Peyer's patch (tissue), 4 donors: ENCODE measurements at regions not wholly inside any gene's neighbourhood (a gene's known extent, or its start where the extent isn't known, plus 50 kb on each side); places are given as distances from the start of the nearest gene placed in this dataset.

Source experiments
- DNase-seq, 3 donors: peaks; one replicate each; pipeline ENCODE4 v3.0.0-alpha.2; 2017 to 2019
- H3K27ac ChIP-seq, 4 donors: fragments of 200-600 bp; sonication (generic); one replicate each; pipeline ENCODE4 v1.5.1; 2016 to 2019
- H3K27me3 ChIP-seq, 2 donors: fragments of 200-600 bp; sonication (generic); one replicate each; pipeline ENCODE4 v1.5.1; 2019
- H3K36me3 ChIP-seq, 3 donors: fragments of 200-600 bp; sonication (generic); one replicate each; pipeline ENCODE4 v1.5.1; 2016 to 2019
- H3K4me1 ChIP-seq, 4 donors: fragments of 200-600 bp; sonication (generic); one replicate each; pipeline ENCODE4 v1.5.1; 2016 to 2019
- H3K4me3 ChIP-seq, 4 donors: fragments of 200-600 bp; sonication (generic); 1 replicate in 3 of 4; 2 replicates in 1 of 4; pipeline ENCODE4 v1.5.1; 2016 to 2019; ENCODE audit warnings: mild to moderate bottlenecking in 1 of 4
- H3K9me3 ChIP-seq, 4 donors: fragments of 200-600 bp; sonication (generic); one replicate each; pipeline ENCODE4 v1.5.1; 2016 to 2019; ENCODE audit warnings: mild to moderate bottlenecking in 1 of 4
- CTCF ChIP-seq, 6 experiments: fragments of 450-650 bp in 4 of 6; fragments of 200-600 bp in 2 of 6; sonication (generic) in 1 of 6; IDR thresholded peaks; one replicate each; pipeline ENCODE4 v1.5.1; 2017 to 2019; ENCODE audit warnings: antibody characterized with exemption in 6 of 6, mild to moderate bottlenecking in 3 of 6, moderate library complexity in 1 of 6
- POLR2A ChIP-seq, 2 donors: fragments of 450-650 bp; IDR thresholded peaks; one replicate each; pipeline ENCODE4 v1.5.1; 2017; ENCODE audit warnings: antibody characterized with exemption in 2 of 2, mild to moderate bottlenecking in 2 of 2, moderate library complexity in 2 of 2

DNA sequence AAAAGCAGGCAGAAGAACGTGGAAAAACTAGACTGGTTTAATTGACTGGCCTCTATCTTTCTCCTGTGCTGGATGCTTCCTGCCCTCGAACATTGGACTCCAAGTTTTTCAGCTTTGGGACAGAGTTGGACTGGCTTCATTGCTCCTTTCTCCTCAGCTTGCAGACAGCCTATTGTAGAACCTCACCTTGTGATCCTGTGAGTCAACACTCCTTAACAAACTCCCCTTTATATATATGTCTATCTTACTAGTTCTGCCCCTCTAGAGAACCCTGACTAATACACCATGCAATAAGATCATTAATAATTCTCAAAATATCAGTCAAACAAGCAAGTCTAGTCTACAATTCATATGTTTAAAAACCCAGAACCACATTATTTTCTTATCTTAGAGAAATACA is 662.4 kb downstream of the TBC1D4 start:
- H3K4me3 ChIP-seq = no peak overlapping the region
- no peaks in the 10 kb centered on the region for H3K4me1 ChIP-seq
- DNase-seq = no peak
- H3K27ac ChIP-seq = no peak overlapping the region
- no peaks in the 10 kb centered on the region for H3K36me3 ChIP-seq
- H3K9me3 ChIP-seq = no peaks in the 10 kb centered on the region
- no peak for TF ChIP-seq POLR2A (IDR thresholded peaks at IDR 0.05)
- TF ChIP-seq CTCF (IDR thresholded peaks at IDR 0.05) = no peak
- no peaks in the 10 kb centered on the region for H3K27me3 ChIP-seq

- Histone ChIP-seq H3K27me3 (no peaks in the 10 kb centered on the region), H3K9me3 (no peaks in the 10 kb centered on the region), H3K27ac (no peak overlapping the region), H3K4me3 (no peak overlapping the region), H3K36me3 (no peaks in the 10 kb centered on the region), H3K4me1 (no peaks in the 10 kb centered on the region)
- no peak for DNase-seq
- no peak for TF ChIP-seq POLR2A (IDR thresholded peaks at IDR 0.05)
- no peak for TF ChIP-seq CTCF (IDR thresholded peaks at IDR 0.05)
Measured at GRCh38 chr13:74816737-74817136, 665.2 kb downstream of the TBC1D4 start.

DNA sequence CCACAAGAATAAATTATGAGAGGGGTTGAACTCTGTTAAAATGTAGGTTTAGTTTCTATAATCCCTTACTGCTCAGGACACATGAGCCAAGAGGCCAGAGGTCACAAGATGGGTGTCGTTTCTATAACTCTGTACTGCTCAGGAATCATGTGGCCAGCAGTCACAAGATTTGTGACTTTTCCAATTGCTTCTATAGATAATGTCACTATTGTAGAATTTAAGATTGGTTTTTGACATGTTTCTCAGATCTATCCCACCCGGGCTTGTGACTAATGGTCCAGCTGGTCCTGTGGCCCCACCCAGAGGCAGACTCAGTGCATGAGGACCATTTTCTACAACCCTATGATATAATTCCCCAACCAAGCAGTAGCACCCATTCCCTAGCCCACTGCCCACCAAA is 662.0 kb upstream of the KLF12 start:
- TF ChIP-seq POLR2A (IDR thresholded peaks at IDR 0.05) = no peak
- no peak for TF ChIP-seq CTCF (IDR thresholded peaks at IDR 0.05)
- Histone ChIP-seq H3K4me3 (no peak overlapping the region), H3K27me3 (no peaks in the 10 kb centered on the region), H3K27ac (no peak overlapping the region), H3K9me3 (no peaks in the 10 kb centered on the region), H3K4me1 (no peaks in the 10 kb centered on the region), H3K36me3 (no peaks in the 10 kb centered on the region)
- DNase-seq = no peak

- H3K4me1 ChIP-seq = no peaks in the 10 kb centered on the region
- no peaks in the 10 kb centered on the region for H3K27me3 ChIP-seq
- no peak overlapping the region for H3K4me3 ChIP-seq
- no peaks in the 10 kb centered on the region for H3K9me3 ChIP-seq
- no peak for TF ChIP-seq CTCF (IDR thresholded peaks at IDR 0.05)
- TF ChIP-seq POLR2A (IDR thresholded peaks at IDR 0.05) = no peak
- no peaks in the 10 kb centered on the region for H3K36me3 ChIP-seq
- no peak overlapping the region for H3K27ac ChIP-seq
- no peak for DNase-seq
Measured at GRCh38 chr13:74795526-74795925, 661.3 kb upstream of the KLF12 start.

DNA sequence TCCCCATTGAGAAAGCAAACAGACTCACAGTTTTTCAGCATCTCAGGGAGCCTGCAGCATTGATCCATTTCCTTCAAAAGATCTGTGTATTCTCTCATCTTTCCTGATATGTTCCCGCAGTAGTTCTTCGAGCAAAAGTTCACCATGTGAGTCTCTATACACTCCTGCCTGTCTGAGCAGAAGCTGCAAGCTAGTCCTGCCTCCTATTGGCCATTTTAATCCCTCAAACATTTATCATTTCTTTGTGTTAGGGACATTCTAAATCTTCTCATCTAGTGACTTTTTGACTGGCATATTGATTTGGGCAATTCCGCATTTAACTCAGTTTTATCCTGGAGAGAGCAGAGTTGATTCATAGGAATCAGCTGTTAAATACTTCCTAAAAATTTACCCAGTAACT is 660.4 kb upstream of the KLF12 start:
- DNase-seq = no peak
- Histone ChIP-seq H3K36me3 (no peaks in the 10 kb centered on the region), H3K4me3 (no peak overlapping the region), H3K27me3 (no peaks in the 10 kb centered on the region), H3K9me3 (no peaks in the 10 kb centered on the region), H3K27ac (no peak overlapping the region), H3K4me1 (no peaks in the 10 kb centered on the region)
- TF ChIP-seq CTCF (IDR thresholded peaks at IDR 0.05) (no peak), POLR2A (IDR thresholded peaks at IDR 0.05) (no peak)

- Histone ChIP-seq H3K4me1 (no peaks in the 10 kb centered on the region), H3K27me3 (no peaks in the 10 kb centered on the region), H3K36me3 (no peaks in the 10 kb centered on the region), H3K9me3 (no peaks in the 10 kb centered on the region), H3K4me3 (no peak overlapping the region), H3K27ac (no peak overlapping the region)
- DNase-seq = no peak
- TF ChIP-seq CTCF (IDR thresholded peaks at IDR 0.05) (no peak), POLR2A (IDR thresholded peaks at IDR 0.05) (no peak)
Measured at GRCh38 chr13:74794147-74794546, 659.9 kb upstream of the KLF12 start.
